ENCODE measurements at regions not wholly inside any gene's neighbourhood (a gene's known extent, or its start where the extent isn't known, plus 50 kb on each side); places are given as distances from the start of the nearest gene placed in this dataset.

- DNase-seq (ENCODE audit: insufficient read length, low spot score): no peak
- FAIRE-seq: no peak
Observed at GRCh38 chr2:211049321-211050018, 493.1 kb downstream of the CPS1 start.

- no peak for FAIRE-seq
- DNase-seq (ENCODE audit: insufficient read length, low spot score): no peak
Observed at GRCh38 chr2:211055438-211055837, 499.0 kb downstream of the CPS1 start.

- DNase-seq (ENCODE audit: insufficient read length, low spot score) (no peak), FAIRE-seq (no peak)
Observed at GRCh38 chr2:211061612-211062296, 505.4 kb downstream of the CPS1 start.

GRCh38 chr2:211062297-211062612 is 505.9 kb downstream of the CPS1 start:
- FAIRE-seq (no peak), DNase-seq (ENCODE audit: insufficient read length, low spot score) (no peak)

GRCh38 chr2:211067029-211067428 is 510.6 kb downstream of the CPS1 start:
- FAIRE-seq: no peak

GRCh38 chr2:211068108-211068780 is 511.8 kb downstream of the CPS1 start:
- DNase-seq (ENCODE audit: insufficient read length, low spot score): no peak
- FAIRE-seq: no peak

More at GRCh38 chr2:211067029-211067428, 510.6 kb downstream of the CPS1 start:
- no peak for DNase-seq (ENCODE audit: insufficient read length, low spot score)

GRCh38 chr2:211070547-211070946 is 514.1 kb downstream of the CPS1 start:
- FAIRE-seq (no peak), DNase-seq (ENCODE audit: insufficient read length, low spot score) (no peak)

GRCh38 chr2:211077216-211077767 is 520.9 kb downstream of the CPS1 start:
- FAIRE-seq (no peak), DNase-seq (ENCODE audit: insufficient read length, low spot score) (no peak)

GRCh38 chr2:211084352-211084751 is 528.0 kb downstream of the CPS1 start:
- DNase-seq (ENCODE audit: insufficient read length, low spot score): no peak
- FAIRE-seq: no peak

- DNase-seq (ENCODE audit: insufficient read length, low spot score): peak; percentile 2
- FAIRE-seq: peak; percentile 58
Observed at GRCh38 chr2:211085056-211085680, 528.8 kb downstream of the CPS1 start.

- DNase-seq (ENCODE audit: insufficient read length, low spot score) (no peak), FAIRE-seq (no peak)
Observed at GRCh38 chr2:211086049-211086448, 529.6 kb downstream of the CPS1 start.

GRCh38 chr2:211089127-211089526 is 532.7 kb downstream of the CPS1 start:
- DNase-seq (ENCODE audit: insufficient read length, low spot score) (no peak), FAIRE-seq (no peak)

- FAIRE-seq: no peak
- no peak for DNase-seq (ENCODE audit: insufficient read length, low spot score)
Observed at GRCh38 chr2:211093743-211094303, 537.4 kb downstream of the CPS1 start.

- no peak for FAIRE-seq
- no peak for DNase-seq (ENCODE audit: insufficient read length, low spot score)
Observed at GRCh38 chr2:211103989-211104388, 547.6 kb downstream of the CPS1 start.

GRCh38 chr2:211113334-211114175 is 557.2 kb downstream of the CPS1 start:
- DNase-seq (ENCODE audit: insufficient read length, low spot score): no peak
- FAIRE-seq: no peak

GRCh38 chr2:211114826-211115455 is 558.5 kb downstream of the CPS1 start:
- FAIRE-seq (no peak), DNase-seq (ENCODE audit: insufficient read length, low spot score) (no peak)

- FAIRE-seq: no peak
- no peak for DNase-seq (ENCODE audit: insufficient read length, low spot score)
Observed at GRCh38 chr2:211117026-211117425, 560.6 kb downstream of the CPS1 start.

GRCh38 chr2:211126256-211126655 is 569.9 kb downstream of the CPS1 start:
- DNase-seq (ENCODE audit: insufficient read length, low spot score) (no peak), FAIRE-seq (no peak)

GRCh38 chr2:211127501-211127900 is 571.1 kb downstream of the CPS1 start:
- DNase-seq (ENCODE audit: insufficient read length, low spot score) (no peak), FAIRE-seq (no peak)

- no peak for DNase-seq (ENCODE audit: insufficient read length, low spot score)
- no peak for FAIRE-seq
Observed at GRCh38 chr2:211128287-211128686, 571.9 kb downstream of the CPS1 start.
